HG03354 (cell line): ENCODE measurements at regions not wholly inside any gene's neighbourhood (a gene's known extent, or its start where the extent isn't known, plus 50 kb on each side); places are given as distances from the start of the nearest gene placed in this dataset.

Experiments used
- ATAC-seq: cut with Tn5 transposase; IDR thresholded peaks from one replicate; pipeline ENCODE4 v1.9.1; 2021; ENCODE audit warnings: mild to moderate bottlenecking; ENCODE audit not compliant: unreplicated experiment, poor library complexity, severe bottlenecking

DNA sequence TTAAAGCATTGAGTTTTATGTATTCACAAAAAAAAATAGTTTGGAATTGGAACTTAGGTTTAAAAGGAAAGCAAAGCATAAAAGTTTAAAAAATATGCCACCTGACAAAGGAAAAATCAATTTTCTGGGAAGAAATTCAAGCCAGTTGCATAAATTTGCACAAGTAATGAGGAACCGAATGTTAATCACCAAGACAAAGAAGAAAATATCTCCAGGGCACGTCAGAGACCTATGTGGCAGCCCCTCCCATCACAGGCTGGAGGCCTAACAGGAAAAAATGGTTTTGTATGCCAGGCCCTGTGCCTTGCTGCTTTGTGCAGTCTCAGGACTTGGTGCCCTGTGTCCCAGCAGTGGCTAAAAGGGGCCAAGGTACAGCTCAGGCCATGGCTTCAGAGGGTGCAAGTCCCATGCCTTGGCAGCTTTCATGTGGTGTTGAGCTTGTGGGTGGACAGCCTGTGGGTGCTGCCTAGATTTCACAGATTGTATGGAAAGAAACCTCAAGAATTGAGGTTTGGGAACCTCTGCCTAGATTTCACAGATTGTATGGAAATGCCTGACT is 767.2 kb upstream of the SLC10A2 start:
- no peak for ATAC-seq

DNA sequence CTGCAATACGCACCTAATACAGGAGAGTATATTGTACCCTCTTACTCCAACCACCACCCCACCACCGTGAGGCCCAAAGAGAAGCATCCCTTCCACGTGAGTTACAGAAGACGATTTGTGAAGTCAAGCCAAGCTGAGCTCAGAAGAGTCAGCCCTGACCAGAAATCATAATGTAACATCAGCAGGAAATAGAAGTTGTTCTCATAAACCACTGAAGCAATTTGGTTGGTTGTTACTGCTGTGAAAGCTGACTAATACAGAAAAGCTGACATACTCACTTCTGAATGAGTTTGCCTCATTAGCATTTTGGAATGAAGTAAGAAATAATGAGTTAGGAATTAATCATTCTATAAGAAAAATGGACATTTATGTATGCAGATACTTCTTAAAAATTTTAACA is 749.4 kb upstream of the SLC10A2 start:
- no peak for ATAC-seq

DNA sequence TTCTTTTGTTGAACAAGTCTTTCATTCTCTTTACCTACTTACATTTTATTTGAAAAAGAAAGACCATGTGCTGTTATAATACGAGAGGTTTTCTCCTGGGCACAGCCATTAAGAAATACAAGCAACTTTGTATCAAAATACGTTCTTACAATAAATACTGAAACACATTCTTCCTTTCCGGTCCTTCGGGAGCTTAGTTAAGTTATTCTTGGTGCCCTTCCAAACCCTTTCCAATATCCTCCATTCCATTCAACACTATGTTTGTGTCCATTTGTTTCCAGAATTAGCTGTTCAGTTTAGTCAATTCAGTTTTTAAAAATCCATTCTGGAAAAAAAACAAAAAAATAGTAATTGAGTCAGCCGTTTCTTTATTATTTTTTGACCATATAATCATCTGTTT is 746.8 kb upstream of the SLC10A2 start:
- ATAC-seq: no peak

DNA sequence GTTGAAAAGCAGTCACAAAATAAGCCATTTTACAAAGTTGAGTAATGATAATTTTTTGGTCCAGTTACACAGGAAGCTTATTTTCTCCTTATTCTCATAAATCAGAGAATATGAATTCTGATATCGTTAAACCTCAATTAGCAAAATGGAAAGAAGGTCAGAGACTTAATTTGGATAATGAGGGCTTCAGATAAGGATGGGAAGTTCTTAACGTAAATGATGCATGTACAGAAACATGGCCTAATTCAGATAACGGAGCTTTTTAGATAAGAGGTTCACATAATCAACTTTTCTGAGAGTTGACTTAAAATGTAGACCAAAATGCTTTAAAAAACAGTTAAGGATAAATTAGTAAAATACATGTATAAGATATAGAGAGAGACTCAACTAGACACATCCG is 746.3 kb upstream of the SLC10A2 start:
- ATAC-seq: no peak

DNA sequence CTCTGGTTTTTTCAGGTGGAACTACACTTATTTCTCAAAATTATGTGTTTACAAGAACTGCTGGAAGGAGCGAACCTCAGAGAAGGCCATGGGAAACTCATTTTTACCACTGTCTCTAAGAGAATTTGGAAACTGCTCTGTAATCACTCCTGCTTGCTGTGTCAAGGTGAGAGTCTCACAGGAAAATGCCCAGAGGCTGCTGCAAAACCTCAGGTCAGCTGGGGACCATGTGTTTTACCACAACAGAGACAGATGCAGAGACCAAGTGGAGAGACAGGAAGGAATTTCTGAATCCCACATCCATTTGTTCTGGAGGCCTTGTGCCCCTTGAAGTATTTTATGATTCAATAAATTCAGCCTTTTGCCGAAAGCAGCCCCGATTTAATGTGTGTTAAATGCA is 743.8 kb upstream of the SLC10A2 start:
- no peak for ATAC-seq

DNA sequence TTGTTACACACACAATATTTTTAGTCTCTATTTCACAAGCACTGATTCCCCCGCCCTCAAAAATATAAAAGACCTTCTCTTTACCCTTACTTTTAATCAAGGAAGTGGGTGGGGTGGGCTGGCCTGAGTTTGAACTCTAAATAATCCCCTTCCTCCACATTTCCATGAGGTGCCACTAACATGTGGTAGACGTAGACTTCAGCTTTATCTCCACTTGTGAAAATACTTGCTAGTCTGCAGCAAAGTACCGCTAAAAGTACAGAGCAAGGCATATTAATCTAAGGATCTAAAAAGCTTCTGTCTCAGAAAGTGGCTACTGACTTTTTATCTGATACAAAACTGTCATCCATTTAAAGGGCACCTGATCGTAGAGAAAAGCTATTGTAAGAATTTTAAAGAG is 739.6 kb upstream of the SLC10A2 start:
- ATAC-seq: no peak

DNA sequence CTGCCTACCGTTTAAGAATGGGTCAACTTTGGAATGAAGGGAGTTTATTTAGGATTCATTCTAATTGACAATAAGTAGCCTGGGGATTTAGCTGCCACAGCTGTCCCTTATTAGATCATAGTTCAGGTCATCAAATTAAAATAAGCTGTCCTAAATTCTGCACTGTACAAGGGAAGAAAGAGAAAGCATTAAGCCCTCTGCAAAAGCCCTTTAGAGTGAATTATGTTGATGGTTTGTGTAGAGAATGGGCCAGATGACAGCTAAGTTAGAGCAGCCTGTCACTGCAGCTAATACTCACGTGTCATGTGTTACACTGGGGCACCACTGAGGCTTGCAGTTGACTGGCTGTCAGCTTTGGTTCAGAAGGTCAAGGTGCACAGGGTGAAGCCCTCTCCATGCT is 737.1 kb upstream of the SLC10A2 start:
- ATAC-seq: no peak

DNA sequence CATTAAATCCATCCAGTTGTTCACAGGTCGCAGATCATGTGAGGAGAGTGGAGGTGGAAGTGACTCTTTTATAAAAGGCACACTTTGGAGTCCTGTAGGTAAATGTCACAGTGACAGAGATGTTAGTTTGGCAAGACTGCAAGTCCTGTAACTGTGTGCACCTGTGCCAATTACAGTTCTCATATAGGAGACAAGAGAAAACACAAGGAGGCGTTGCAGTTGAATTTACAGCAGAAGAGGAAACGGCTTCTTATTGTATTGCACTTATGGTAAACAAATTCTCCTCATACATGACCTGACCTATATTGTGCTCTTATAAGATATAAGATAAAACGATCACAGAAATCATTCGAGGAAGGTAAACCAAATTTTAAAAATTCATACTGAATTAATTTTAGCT is 732.8 kb upstream of the SLC10A2 start:
- ATAC-seq: no peak

DNA sequence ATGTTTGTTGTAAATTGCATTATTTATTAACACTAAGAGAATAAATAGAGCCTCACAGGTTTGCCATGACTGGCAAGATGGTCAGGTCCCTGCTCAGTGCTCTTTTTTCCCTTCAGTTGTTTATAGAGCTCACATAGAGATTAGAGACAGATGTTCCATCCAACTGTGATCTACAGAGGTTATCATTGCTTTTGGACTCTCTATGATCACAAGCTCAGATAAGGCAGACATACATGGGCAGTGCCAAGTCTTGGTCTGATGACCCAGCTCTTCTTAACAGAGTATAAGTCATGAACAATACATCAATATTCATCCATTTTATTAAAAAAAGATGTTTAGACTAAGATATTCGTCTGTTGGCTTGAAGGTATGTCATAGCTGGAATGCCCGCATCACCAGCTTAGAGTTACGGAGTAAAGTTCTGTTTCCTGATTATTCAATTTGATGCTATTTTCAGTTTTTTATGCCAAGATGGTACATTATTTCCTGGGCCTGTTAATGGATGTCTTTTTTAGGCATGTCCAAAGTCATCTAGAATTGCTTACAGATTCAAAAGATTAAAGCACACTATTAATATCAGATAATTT is 729.8 kb upstream of the SLC10A2 start:
- no peak for ATAC-seq

DNA sequence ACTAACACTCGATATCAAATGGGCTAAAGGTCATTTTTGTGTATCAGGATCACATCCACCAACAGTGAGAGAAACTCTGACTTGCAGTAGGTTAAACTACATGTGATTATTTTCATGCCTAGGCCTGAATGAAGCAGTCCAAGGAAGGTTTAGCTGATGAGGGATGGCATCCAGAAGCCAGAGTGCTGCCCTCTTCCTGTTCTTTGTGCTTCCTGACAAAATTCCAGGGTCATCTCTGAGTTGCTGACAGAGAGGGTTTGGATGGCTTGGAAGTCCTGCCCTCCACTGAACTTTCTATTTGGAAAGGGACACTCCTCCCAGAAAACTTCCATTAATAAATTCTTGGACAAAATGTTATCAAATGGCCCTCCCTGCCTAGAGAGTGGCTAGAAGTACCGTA is 728.3 kb upstream of the SLC10A2 start:
- ATAC-seq: no peak

DNA sequence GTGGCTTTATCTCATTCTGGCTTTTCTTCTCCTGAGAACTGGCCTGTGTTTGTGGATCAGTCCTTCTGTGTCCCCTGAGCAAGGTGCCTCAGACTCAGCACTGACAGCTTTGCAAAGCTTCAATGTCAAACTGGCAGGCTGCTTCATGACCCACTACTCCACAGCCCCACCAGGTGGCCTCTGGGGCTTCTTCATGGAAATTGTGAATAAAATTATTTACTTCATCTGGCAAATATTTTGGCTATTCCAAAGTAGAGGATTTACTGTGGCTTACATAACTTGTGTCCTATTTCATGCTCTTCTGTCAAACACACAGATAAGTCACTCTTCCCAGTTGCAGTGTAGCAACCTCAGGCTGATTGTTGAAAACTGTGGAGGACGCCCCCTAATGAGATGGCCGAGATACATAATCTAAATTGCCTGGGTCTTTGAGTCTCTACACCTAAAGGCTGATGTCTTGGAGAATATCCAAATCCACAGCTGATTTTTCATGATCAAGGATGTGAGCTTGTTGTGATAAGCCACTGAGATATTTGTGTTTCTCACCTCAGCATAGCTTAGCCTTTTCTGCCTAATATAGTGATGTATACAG is 721.9 kb upstream of the SLC10A2 start:
- ATAC-seq: no peak

DNA sequence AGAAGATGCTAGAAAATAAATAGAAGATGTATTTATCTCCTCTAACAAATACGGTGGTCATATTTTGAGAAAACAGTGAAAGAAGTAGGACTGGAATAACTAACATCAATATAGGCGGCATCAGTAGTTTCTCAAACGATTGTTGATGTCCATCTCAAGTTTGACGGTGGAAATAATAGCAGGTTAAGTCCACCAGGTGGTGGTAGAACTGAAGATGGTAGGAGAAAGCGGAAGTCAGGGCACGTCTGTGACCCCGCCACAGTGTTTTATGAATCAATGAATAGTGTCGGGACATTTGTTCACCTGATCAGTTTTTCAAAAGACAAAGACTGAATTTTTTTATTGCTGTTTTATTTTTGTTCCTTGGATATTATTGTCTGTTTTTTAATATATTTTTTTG is 706.4 kb upstream of the SLC10A2 start:
- no peak for ATAC-seq

DNA sequence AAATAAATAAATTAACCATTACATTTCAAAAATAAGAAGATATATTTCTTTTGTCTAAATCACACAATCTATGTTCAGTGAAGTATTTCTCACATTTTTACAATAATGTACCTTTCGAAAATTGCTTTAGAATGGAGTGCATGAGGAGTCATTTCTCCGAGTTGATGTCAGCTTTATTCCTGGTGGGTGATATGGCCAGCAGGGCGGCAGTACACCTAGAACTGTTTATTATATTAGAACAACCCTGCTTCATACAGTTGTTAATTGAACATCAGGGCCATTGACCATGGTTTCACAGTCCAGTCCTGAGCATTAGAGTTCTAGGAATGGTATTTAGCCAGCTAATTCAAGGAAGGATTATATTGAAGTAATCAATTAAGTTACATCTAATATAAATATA is 696.3 kb upstream of the SLC10A2 start:
- no peak for ATAC-seq

DNA sequence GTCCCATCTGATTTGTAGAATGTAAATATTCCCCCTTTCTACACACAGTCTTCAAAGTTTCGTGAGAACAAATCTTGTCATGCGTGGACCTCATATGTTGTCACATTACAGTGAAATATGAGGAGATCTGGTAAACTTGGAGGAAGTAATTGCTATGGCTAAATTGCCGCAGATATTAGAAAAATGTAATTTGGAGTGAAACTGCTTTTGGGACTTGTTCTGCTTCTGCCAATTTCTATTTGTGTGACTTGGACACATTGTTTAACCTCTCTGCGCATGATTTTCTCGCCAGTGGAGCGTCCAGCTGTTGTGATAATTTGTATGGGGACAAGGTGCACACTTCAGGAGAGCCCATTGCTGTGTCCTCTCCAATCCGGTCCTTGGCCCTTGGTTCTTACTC is 693.1 kb upstream of the SLC10A2 start:
- no peak for ATAC-seq

DNA sequence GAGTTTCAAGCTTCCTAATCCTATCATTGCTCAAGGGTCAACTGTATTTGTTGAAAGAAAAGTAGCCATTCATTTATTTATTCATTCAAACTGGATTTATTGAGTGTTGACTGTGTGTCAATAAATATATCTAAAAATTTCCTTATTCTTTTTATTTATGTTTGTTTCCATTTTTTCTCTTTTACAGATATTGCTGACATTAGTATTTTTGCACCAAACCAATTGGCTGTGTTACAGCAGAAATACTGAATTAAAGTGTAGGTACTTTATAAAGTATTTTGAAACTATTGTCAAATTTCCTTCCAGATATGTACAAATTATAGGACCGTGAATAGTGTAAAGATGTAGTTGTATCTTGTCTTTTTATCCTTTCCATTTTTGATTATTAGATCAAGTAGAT is 692.0 kb upstream of the SLC10A2 start:
- no peak for ATAC-seq

DNA sequence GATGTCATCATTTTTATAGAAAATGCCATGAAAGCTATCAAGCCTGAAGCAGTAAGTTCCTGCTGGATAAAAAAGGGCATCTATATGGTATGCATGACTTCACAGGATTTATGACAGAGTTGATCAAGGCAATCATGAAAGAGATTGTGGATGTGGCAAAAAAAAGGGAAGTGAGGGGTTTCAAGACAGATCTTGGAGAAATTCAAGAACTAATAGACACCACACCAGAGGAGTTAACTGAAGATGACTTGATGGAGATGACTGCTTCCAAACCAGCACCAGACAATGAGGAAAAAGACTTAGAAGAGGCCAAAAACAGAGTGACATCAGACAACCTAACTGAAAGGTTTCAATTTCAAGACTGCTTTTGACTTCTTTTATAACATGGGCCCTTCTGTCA is 691.1 kb upstream of the SLC10A2 start:
- ATAC-seq: no peak

DNA sequence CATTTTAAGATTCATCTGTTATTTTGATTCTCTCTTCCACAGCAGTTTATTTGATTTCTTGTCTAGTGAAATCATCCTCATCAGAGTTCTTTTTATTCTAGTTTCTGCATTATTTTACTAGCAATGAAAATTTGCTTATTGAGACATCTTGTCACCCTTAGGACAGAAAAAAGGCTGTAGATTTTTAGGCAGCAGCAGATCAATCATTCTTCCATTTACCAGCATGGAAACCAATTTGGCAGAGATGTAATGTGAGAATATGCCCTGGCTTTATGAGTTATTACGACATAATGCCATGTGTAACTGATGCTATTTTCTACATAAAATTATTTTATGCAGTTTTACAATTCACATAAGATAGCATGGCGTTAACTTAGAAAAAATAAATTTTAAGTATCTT is 688.6 kb upstream of the SLC10A2 start:
- no peak for ATAC-seq

DNA sequence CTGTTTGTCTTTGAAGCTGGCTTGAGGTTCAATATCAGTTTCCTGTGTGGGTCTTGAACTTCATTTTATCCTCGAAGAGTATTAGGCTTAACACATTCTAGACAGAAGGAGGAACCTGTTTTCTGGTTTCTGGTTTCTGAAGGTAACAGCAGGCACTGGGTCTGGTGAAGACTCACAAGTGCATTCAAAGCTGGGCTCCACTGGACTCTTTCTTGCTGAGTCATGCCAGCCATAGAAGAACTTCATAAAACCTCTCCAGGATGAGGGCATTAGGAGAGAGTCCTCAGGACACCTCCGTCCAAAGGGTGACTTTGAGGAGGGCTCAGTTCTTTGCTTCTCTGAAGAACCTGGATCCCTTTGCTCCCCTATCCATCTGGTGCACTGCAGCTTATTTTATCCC is 668.6 kb upstream of the SLC10A2 start:
- no peak for ATAC-seq

DNA sequence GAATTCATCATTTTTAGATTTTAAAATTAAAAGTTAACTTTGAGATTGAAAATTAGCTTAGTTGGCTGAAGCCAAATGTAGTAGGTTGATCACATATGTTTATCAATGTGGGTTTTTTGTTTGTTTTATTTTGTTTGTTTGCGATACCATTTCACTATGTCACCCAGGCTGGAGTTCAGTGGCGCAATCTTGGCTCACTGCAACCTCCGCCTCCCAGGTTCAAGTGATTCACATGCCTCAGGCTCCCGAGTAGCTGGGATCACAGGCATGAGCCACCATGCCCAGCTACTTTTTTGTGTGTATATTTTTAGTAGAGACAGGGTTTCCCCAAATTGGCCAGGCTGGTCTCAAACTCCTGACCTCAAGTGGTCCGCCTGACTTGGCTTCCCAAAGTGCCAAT is 665.7 kb upstream of the SLC10A2 start:
- no peak for ATAC-seq

DNA sequence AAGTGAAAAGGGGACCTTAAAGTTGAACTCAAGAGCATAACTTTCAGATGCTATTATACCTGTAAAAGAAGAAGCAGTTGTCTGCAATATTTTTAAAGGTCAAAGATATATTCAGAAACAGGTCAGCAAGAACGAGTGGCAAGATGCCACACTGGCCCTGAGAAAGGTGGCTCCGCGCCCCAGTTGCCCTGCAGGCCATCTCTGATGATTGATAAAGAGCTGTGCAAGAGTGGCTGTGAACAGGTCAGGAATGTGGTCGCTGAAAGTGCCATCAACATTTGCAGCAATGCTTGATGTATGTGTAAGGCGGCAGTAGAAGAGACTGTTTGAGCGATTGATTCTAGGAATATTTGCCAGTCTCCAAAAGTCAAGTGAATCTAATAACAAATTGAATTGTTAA is 664.2 kb upstream of the SLC10A2 start:
- ATAC-seq: no peak

DNA sequence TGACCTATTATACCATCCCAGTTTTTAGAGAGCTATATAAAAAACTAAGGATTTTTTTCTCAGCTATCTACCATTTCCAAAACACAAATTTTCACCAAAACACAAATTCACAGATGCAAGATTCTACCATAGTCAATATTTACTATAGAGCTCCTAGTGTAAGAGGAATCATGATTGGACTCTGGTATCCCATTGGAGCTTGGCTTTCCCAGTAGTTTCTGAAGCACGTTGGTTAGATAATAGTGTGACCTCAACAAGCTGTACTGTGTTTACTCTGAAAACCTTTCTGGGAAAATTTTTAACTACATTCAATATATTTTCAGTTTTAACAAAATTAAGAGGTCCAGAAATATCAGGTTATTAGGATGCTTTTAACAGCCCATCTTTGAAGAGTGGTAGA is 660.6 kb upstream of the SLC10A2 start:
- no peak for ATAC-seq

DNA sequence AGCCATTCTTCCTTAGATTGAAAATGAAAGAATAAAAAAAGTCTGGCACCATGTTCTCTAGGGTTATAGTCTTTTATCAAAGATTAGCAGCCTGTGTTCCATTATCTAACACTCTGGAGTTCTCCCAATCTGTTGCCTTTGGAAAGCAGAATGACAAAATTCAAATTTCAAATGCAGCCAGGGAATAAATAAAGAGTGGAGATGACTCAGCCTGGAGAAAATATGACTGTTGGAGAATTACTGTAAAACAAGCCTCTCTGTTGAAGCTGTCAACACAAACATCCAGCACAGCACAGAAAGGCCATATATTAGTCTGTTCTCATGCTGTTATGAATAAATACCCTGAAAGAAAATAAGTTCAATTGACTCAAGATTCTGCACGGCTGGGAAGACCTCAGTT is 650.5 kb upstream of the SLC10A2 start:
- no peak for ATAC-seq
